ENCODE measurements at regions not wholly inside any gene's neighbourhood (a gene's known extent, or its start where the extent isn't known, plus 50 kb on each side); places are given as distances from the start of the nearest gene placed in this dataset.

GRCh38 chr1:173424782-173425407 is 52.2 kb upstream of the PRDX6 start:
- TF ChIP-seq CTCF (conservative IDR thresholded peaks at IDR 0.05 in 1 of 2, IDR thresholded peaks at IDR 0.05 in 1 of 2; ENCODE audit: extremely low read depth in 1 of 2, insufficient read depth in 1 of 2, low read depth in 1 of 2, low read length in 2 of 2) (no peak), EZH2 (IDR thresholded peaks at IDR 0.05; ENCODE audit: borderline replicate concordance, low read length) (no peak)

Measured in mammary epithelial cell (primary cell).